Choroid plexus epithelial cell (primary cell): ENCODE measurements at regions not wholly inside any gene's neighbourhood (a gene's known extent, or its start where the extent isn't known, plus 50 kb on each side); places are given as distances from the start of the nearest gene placed in this dataset.

Source experiments
- DNase-seq: peaks from one replicate; pipeline ENCODE4 v3.0.0-alpha.2; 2010; ENCODE audit warnings: low read depth
- H3K4me3 ChIP-seq: 2 replicates; pipeline ENCODE4 v1.5.1; 2011; ENCODE audit warnings: low read depth, mild to moderate bottlenecking, control low read depth, low read length, moderate library complexity
- TF ChIP-seq, protein P1 (sequence below): conservative IDR thresholded peaks from 2 replicates; pipeline ENCODE4 v1.5.1; 2011; ENCODE audit warnings: low read depth, mild to moderate bottlenecking, control low read depth, inconsistent platforms, low read length, moderate library complexity

DNA sequence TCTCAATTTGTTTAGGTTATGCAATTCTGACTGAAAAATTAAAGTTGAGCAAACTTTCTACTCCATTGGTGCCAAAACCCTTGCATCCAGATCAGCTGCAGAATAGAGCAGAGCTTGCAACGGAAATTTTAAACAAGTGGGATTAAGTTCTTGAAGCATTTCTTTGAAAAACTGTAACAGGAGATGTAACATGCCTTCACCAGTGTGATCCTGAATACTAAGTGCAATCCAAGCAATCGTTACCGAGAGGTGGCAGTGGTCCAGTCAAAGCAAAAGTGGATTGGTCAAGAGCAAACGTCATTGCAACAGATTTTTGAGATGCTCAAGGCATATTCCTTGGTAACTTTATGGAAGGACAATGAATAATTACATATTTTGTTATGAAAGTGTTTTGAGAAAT is 841.1 kb upstream of the SLITRK5 start:
- DNase-seq = peak; percentile 60
- no peak overlapping the region for H3K4me3 ChIP-seq
- TF ChIP-seq, protein P1, sequence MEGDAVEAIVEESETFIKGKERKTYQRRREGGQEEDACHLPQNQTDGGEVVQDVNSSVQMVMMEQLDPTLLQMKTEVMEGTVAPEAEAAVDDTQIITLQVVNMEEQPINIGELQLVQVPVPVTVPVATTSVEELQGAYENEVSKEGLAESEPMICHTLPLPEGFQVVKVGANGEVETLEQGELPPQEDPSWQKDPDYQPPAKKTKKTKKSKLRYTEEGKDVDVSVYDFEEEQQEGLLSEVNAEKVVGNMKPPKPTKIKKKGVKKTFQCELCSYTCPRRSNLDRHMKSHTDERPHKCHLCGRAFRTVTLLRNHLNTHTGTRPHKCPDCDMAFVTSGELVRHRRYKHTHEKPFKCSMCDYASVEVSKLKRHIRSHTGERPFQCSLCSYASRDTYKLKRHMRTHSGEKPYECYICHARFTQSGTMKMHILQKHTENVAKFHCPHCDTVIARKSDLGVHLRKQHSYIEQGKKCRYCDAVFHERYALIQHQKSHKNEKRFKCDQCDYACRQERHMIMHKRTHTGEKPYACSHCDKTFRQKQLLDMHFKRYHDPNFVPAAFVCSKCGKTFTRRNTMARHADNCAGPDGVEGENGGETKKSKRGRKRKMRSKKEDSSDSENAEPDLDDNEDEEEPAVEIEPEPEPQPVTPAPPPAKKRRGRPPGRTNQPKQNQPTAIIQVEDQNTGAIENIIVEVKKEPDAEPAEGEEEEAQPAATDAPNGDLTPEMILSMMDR = peak; percentile 15

DNA sequence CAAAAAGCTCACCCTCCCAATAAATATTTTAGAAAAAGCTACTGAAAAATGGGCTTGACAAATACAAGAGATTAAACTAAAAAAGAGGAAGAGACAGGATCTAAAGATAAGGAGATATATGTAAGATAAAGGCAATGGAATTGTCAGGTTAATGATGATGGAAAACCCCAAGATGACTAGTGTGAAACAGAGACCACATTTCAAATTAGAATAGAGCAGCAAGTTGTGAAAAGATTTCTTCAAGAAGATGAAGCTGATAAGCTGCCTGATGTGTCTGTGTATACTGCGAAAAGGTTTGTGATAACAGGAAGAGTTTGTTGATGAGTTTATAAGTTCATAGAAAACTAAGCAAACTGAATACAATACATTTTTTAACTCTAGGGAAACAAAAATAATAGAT is 840.1 kb upstream of the SLITRK5 start:
- no peak for DNase-seq
- no peak overlapping the region for H3K4me3 ChIP-seq
- TF ChIP-seq, protein P1 = no peak

DNA sequence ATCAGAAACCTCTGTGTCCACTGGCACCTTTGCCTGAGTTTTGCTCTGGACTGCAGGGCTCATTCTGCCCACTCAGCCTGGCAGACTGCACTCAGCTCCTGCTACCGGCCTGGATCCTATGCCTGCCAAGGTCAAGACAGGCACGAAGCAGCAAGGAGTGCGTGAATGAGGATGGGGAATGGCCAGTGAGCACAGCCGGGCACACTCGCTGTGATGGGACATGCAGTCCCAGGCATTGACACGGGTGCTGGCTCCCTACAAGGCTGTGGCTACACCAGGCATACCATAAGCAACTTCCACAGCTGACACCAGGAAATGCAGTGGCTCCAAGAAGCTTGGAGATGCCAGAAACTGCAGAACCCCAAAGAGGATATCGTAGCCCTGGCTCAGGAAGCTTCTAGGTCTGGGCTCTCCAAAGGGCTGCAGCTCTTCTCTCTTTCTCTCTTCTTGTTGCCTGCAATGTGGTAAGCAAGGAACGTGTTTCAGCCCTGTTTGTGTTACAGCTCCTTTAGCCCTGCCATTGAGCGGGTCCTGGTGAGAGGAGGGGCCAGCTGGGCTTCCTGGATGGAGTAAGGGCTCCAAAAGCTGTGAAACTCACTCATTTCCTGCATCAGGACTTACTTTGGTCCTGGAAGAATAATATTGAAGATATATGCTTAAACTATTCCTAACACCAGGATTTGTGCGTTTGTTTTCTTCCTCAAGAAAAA is 832.6 kb upstream of the SLITRK5 start:
- TF ChIP-seq, protein P1 = no peak
- no peak for DNase-seq
- H3K4me3 ChIP-seq = no peak overlapping the region

DNA sequence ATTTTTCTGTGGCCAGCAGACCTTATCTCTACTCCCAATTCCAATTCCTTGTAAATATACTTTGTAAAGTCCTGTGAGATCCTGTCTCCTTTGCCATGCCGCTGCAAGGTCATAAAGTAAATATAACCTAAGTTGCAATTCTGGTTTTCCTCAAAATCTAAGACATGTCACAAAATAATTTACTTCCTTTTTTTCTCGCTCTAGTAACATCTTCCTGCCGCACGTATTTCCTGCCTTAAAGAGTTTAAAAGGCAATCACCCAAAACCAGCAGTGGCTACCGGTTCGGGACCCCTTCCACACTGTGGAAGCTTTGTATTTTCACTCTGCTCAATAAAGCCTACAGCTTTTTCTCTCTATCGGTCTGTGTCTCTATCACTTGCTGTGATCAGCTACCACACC is 832.0 kb upstream of the SLITRK5 start:
- TF ChIP-seq, protein P1 = no peak
- DNase-seq = no peak

DNA sequence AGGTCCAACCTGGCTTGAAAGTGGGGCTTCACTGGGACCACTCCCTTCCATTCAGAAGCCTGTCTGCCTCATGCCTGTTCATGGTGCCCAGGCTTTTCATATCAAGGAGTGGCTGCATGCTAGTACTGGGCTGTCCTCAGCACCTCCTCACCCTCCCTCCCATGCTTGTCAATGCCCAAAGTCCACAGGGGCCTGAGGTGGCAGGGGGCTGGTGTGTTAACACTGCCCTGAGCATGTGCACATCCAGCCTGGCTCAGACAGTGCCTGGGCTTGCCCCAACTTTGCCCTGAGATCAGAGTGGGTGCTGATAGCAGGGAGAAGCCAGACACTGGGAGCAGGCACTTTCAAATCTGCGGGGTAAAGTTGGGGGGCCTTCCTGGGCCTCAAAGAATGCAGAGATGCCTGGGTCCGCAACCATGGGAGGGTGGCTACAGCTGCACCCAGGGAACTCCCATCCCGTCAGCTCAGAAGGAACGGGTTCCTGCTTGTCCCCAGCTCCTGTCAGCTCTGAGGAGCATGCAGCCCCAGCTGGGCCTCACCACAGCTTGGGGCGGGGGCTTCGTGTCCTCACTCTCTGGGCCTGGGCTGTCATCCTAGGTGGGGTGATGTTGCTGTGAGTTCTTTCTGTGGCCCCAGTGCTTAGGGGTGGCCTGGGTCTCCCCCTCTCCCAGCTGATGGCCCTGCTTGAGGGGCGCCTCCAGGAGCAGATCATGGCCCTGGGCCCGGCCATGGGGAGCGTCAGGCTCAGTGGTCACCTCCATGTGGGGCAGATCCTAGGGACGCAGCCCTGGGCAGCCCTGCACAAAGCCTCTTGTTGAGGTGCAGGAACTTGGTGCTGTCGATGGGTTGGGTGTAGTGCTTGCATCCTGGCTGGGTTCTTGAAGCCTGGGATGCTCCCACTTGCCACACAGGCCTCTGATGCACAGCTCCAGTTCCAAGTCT is 830.6 kb upstream of the SLITRK5 start:
- H3K4me3 ChIP-seq = no peak overlapping the region
- TF ChIP-seq, protein P1 = no peak
- DNase-seq = no peak

More for the DNA sequence above, 832.0 kb upstream of the SLITRK5 start:
- H3K4me3 ChIP-seq = no peak overlapping the region

DNA sequence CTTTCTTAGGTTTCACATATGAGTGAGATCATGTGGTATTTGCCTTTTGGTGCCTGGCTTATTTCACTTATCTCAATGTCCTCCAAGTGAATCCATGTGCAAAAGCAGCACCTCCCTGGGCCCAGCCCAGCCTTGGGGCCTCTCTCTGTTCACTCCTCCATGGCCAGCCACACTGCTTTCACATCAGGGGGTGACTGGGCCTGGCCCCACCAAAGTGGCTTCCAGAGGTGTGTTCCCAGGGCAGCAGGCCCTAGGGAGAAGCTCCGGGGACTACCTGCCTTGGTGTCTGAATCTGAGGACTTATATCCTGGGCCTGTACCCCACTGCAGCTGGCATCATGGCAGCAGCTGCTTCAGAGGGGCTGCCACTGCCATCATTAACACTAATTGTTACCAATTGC is 829.9 kb upstream of the SLITRK5 start:
- H3K4me3 ChIP-seq = no peak overlapping the region
- TF ChIP-seq, protein P1 = no peak
- DNase-seq = no peak

DNA sequence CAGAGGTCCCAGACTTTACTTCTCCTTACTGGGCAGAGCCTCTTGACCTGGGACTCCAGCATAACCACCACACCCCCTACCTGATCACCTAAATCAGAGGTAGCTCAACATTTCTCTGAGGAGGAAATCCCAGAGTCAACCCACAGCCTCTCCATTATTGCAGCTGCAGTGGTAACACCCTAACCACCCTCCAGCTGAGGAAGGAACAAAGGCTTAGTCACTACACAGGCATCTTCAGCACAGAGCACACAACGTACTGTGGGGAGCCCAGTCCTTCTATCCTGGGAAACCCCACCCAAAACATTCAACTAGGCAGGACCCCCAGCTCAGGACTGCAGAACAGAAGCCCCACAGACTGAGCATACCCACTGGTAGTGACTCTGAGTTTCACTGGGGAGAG is 824.7 kb upstream of the SLITRK5 start:
- TF ChIP-seq, protein P1 = no peak

More for the DNA sequence above, 824.7 kb upstream of the SLITRK5 start:
- DNase-seq = peak; percentile 66
- H3K4me3 ChIP-seq = no peak overlapping the region
